ENCODE measurements at regions not wholly inside any gene's neighbourhood (a gene's known extent, or its start where the extent isn't known, plus 50 kb on each side); places are given as distances from the start of the nearest gene placed in this dataset.
"Not testable (repeated sequence)": the region's sequence is repeated elsewhere in the genome, so short reads cannot be mapped to it uniquely, and the experiment has no call there.

- Histone ChIP-seq H3K9me3 (no peaks in the 10 kb centered on the region), H3K27me3 (no peaks in the 10 kb centered on the region), H3K36me3 (no peaks in the 10 kb centered on the region), H3K4me3 (replicated peaks in 1 of 3) (no peak overlapping the region), H3K27ac (no peak overlapping the region), H3K4me1 (no peaks in the 10 kb centered on the region)
- TF ChIP-seq CTCF (IDR thresholded peaks at IDR 0.05) (no peak), POLR2A (IDR thresholded peaks at IDR 0.05) (no peak)
- intact Hi-C loops (cut with DNase I): no loop called here
- 80 to 100% methylated on average over 2 of the region's 2 CpGs for WGBS, 2 donors
- DNase-seq: no peak
These were observed 105.7 kb upstream of the AHI1 start for GRCh38 chr6:135603249-135603648.

- H3K4me1 ChIP-seq: no peaks in the 10 kb centered on the region
- WGBS, 2 donors: 96 to 98% methylated on average over 4 to 10 of the region's 10 CpGs
- H3K4me3 ChIP-seq (replicated peaks in 1 of 3): no peak overlapping the region
- no peak overlapping the region for H3K27ac ChIP-seq
- TF ChIP-seq POLR2A (IDR thresholded peaks at IDR 0.05) (no peak), CTCF (IDR thresholded peaks at IDR 0.05) (no peak)
- no peak for DNase-seq
- H3K36me3 ChIP-seq: no peaks in the 10 kb centered on the region
- intact Hi-C loops (cut with DNase I): no loop called here
- H3K9me3 ChIP-seq: no peaks in the 10 kb centered on the region
- H3K27me3 ChIP-seq: no peaks in the 10 kb centered on the region
These were observed 106.7 kb upstream of the AHI1 start for GRCh38 chr6:135604035-135604860.

- intact Hi-C loops (cut with DNase I): no loop called here
- no peak overlapping the region for H3K27ac ChIP-seq
- no peaks in the 10 kb centered on the region for H3K27me3 ChIP-seq
- no peak for DNase-seq
- no peaks in the 10 kb centered on the region for H3K4me1 ChIP-seq
- 46 to 94% methylated on average over 2 of the region's 2 CpGs for WGBS, 2 donors
- TF ChIP-seq CTCF (IDR thresholded peaks at IDR 0.05) (no peak), POLR2A (IDR thresholded peaks at IDR 0.05) (no peak)
- H3K9me3 ChIP-seq: no peaks in the 10 kb centered on the region
- no peaks in the 10 kb centered on the region for H3K36me3 ChIP-seq
- H3K4me3 ChIP-seq (replicated peaks in 1 of 3): no peak overlapping the region
These were observed 107.8 kb upstream of the AHI1 start for GRCh38 chr6:135605278-135605790.

- Histone ChIP-seq H3K4me3 (replicated peaks in 1 of 3) (no peak overlapping the region), H3K27ac (no peak overlapping the region), H3K9me3 (no peaks in the 10 kb centered on the region), H3K27me3 (no peaks in the 10 kb centered on the region), H3K36me3 (no peaks in the 10 kb centered on the region), H3K4me1 (no peaks in the 10 kb centered on the region)
- intact Hi-C loops (cut with DNase I): no loop called here
- 76 to 84% methylated on average over 2 of the region's 2 CpGs for WGBS, 2 donors
- DNase-seq: no peak
- TF ChIP-seq CTCF (IDR thresholded peaks at IDR 0.05): no peak
These were observed 108.9 kb upstream of the AHI1 start for GRCh38 chr6:135606392-135606791.

- WGBS, 2 donors: 96 to 97% methylated on average over 3 of the region's 3 CpGs
- no peak overlapping the region for H3K4me3 ChIP-seq (replicated peaks in 1 of 3)
- no peaks in the 10 kb centered on the region for H3K27me3 ChIP-seq
- no peak overlapping the region for H3K27ac ChIP-seq
- no peaks in the 10 kb centered on the region for H3K36me3 ChIP-seq
- no peaks in the 10 kb centered on the region for H3K4me1 ChIP-seq
- DNase-seq: no peak
- TF ChIP-seq CTCF (IDR thresholded peaks at IDR 0.05): no peak
- no peak for TF ChIP-seq POLR2A (IDR thresholded peaks at IDR 0.05)
- intact Hi-C loops (cut with DNase I): no loop called here
- H3K9me3 ChIP-seq: no peaks in the 10 kb centered on the region
These were observed 110.5 kb upstream of the AHI1 start for GRCh38 chr6:135608031-135608430.

- H3K36me3 ChIP-seq; H3K4me1 ChIP-seq; H3K27me3 ChIP-seq; H3K4me3 ChIP-seq (replicated peaks in 1 of 3); H3K9me3 ChIP-seq; DNase-seq; H3K27ac ChIP-seq; intact Hi-C loops (cut with DNase I): not testable (repeated sequence)
- 96% methylated on average over 6 of the region's 6 CpGs for WGBS, 2 donors
These were observed 112.7 kb upstream of the AHI1 start for GRCh38 chr6:135610192-135610591.

Measured in thyroid gland (tissue), 4 donors.